ENCODE measurements at regions not wholly inside any gene's neighbourhood (a gene's known extent, or its start where the extent isn't known, plus 50 kb on each side); places are given as distances from the start of the nearest gene placed in this dataset.
"Not testable (repeated sequence)": the region's sequence is repeated elsewhere in the genome, so short reads cannot be mapped to it uniquely, and the experiment has no call there.

- intact Hi-C loops (cut with DNase I; ENCODE audit: low total_unique reads), result no loop called here
- no peak overlapping the region for H3K27ac ChIP-seq
- no peaks in the 10 kb centered on the region for H3K4me1 ChIP-seq
- no peak overlapping the region for H3K4me3 ChIP-seq
- no peak for TF ChIP-seq POLR2AphosphoS5 (IDR thresholded peaks at IDR 0.05)
- no peak for TF ChIP-seq POLR2A (IDR thresholded peaks at IDR 0.05)
- TF ChIP-seq CTCF (IDR thresholded peaks at IDR 0.05), result no peak
- DNase-seq (ENCODE audit: low spot score in 2 of 2), result no peak
- no peaks in the 10 kb centered on the region for H3K27me3 ChIP-seq
- H3K36me3 ChIP-seq, result no peaks in the 10 kb centered on the region
- peaks cover 0 to 8% of the 10 kb centered on the region in 2 donors for H3K9me3 ChIP-seq
These were observed 276.0 kb downstream of the MAP2K6 start for GRCh38 chr17:69690531-69690930.

- H3K36me3 ChIP-seq, result no peaks in the 10 kb centered on the region
- peaks cover 0 to 3% of the 10 kb centered on the region in 2 donors for H3K9me3 ChIP-seq
- TF ChIP-seq POLR2A (IDR thresholded peaks at IDR 0.05), result no peak
- TF ChIP-seq POLR2AphosphoS5 (IDR thresholded peaks at IDR 0.05), result no peak
- no peak for TF ChIP-seq CTCF (IDR thresholded peaks at IDR 0.05)
- H3K4me1 ChIP-seq, result no peaks in the 10 kb centered on the region
- H3K27ac ChIP-seq, result no peak overlapping the region
- intact Hi-C loops (cut with DNase I; ENCODE audit: low total_unique reads), result no loop called here
- DNase-seq (ENCODE audit: low spot score in 2 of 2), result no peak
- H3K4me3 ChIP-seq, result no peak overlapping the region
- H3K27me3 ChIP-seq, result no peaks in the 10 kb centered on the region
These were observed 277.7 kb downstream of the MAP2K6 start for GRCh38 chr17:69692171-69692570.

DNA sequence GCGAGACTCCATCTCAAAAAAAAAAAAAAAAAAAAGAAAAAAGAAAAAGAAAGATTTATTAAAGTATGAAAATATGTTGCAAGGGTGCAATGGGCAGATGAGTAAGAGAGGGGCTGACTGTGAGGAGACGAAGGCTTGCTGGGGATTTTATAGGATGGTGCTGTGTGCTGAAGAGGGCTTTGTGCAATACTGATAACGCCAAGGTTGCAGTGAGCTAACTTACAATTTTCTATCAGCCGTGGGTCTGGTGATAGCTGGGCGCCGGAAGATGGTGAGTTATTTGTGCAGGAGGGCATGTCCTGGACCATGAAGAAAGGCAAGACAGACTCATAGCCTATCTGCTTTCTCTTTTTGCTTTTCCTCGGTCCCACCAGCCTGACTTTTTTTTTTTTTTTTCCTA is 281.1 kb downstream of the MAP2K6 start:
- H3K4me3 ChIP-seq, result no peak overlapping the region
- no peaks in the 10 kb centered on the region for H3K4me1 ChIP-seq
- TF ChIP-seq CTCF (IDR thresholded peaks at IDR 0.05) (no peak), POLR2A (IDR thresholded peaks at IDR 0.05) (no peak), POLR2AphosphoS5 (IDR thresholded peaks at IDR 0.05) (no peak)
- peaks cover 9 to 27% of the 10 kb centered on the region in 2 donors for H3K9me3 ChIP-seq
- H3K36me3 ChIP-seq, result no peaks in the 10 kb centered on the region
- intact Hi-C loops (cut with DNase I; ENCODE audit: low total_unique reads), result no loop called here
- DNase-seq (ENCODE audit: low spot score in 2 of 2), result no peak
- H3K27ac ChIP-seq, result no peak overlapping the region
- H3K27me3 ChIP-seq, result no peaks in the 10 kb centered on the region

DNA sequence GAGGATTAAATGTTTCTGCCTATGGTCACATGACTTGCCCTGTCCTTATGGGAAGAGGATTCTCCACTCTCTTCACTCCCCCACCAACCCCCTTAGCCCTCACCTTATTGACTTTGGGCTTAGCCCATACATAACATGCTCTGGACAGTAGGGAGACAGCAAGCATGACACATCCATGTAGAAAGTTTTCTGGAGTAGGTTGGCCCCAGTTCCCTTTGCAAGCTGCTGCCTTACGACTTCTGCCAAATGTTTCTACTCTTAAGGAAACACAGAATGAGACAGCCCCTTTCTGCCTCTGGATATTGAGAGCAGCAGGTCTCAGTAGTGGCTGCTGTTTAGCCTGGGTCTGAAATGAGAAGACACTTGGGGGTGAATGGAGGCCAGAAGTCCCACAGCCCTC is 282.2 kb downstream of the MAP2K6 start:
- TF ChIP-seq POLR2AphosphoS5 (IDR thresholded peaks at IDR 0.05) (no peak), CTCF (IDR thresholded peaks at IDR 0.05) (no peak), POLR2A (IDR thresholded peaks at IDR 0.05) (no peak)
- no peaks in the 10 kb centered on the region for H3K27me3 ChIP-seq
- intact Hi-C loops (cut with DNase I; ENCODE audit: low total_unique reads), result no loop called here
- H3K27ac ChIP-seq, result no peak overlapping the region
- no peak for DNase-seq (ENCODE audit: low spot score in 2 of 2)
- no peaks in the 10 kb centered on the region for H3K4me1 ChIP-seq
- H3K9me3 ChIP-seq, result peaks cover 9 to 27% of the 10 kb centered on the region in 2 donors
- H3K36me3 ChIP-seq, result no peaks in the 10 kb centered on the region
- no peak overlapping the region for H3K4me3 ChIP-seq

- peaks cover 9 to 27% of the 10 kb centered on the region in 2 donors for H3K9me3 ChIP-seq
- H3K4me3 ChIP-seq; H3K27me3 ChIP-seq; DNase-seq (ENCODE audit: low spot score in 2 of 2); H3K36me3 ChIP-seq; H3K27ac ChIP-seq; H3K4me1 ChIP-seq; intact Hi-C loops (cut with DNase I; ENCODE audit: low total_unique reads): not testable (repeated sequence)
These were observed 283.9 kb downstream of the MAP2K6 start for GRCh38 chr17:69698352-69698751.

- Histone ChIP-seq H3K36me3 (no peaks in the 10 kb centered on the region), H3K27me3 (no peaks in the 10 kb centered on the region), H3K4me3 (no peak overlapping the region), H3K9me3 (peaks cover 9 to 25% of the 10 kb centered on the region in 2 donors), H3K27ac (no peak overlapping the region), H3K4me1 (no peaks in the 10 kb centered on the region)
- no peak for TF ChIP-seq POLR2AphosphoS5 (IDR thresholded peaks at IDR 0.05)
- TF ChIP-seq POLR2A (IDR thresholded peaks at IDR 0.05), result no peak
- no peak for TF ChIP-seq CTCF (IDR thresholded peaks at IDR 0.05)
- intact Hi-C loops (cut with DNase I; ENCODE audit: low total_unique reads), result no loop called here
- DNase-seq (ENCODE audit: low spot score in 2 of 2), result no peak
These were observed 287.6 kb downstream of the MAP2K6 start for GRCh38 chr17:69702078-69702477.

Data from breast epithelium (tissue), 4 donors.